ENCODE measurements at regions not wholly inside any gene's neighbourhood (a gene's known extent, or its start where the extent isn't known, plus 50 kb on each side); places are given as distances from the start of the nearest gene placed in this dataset.

GRCh38 chr15:25169318-25169717 lies 214.5 kb downstream of the SNRPN start (continued):
- no peak for TF ChIP-seq CTBP2 (IDR thresholded peaks at IDR 0.05; ENCODE audit: borderline replicate concordance, insufficient read depth, insufficient read length, low read length)
- no peak for TF ChIP-seq SP1 (IDR thresholded peaks at IDR 0.05; ENCODE audit: low read depth, low read length)
